SKM-1 (cell line): ENCODE measurements at regions not wholly inside any gene's neighbourhood (a gene's known extent, or its start where the extent isn't known, plus 50 kb on each side); places are given as distances from the start of the nearest gene placed in this dataset.
"Not testable (repeated sequence)": the region's sequence is repeated elsewhere in the genome, so short reads cannot be mapped to it uniquely, and the experiment has no call there.

Source experiments
- DNase-seq: peaks from one replicate; lab custom pipeline; 2025; ENCODE audit not compliant: unreplicated experiment; lab: John Stamatoyannopoulos, UW

DNA sequence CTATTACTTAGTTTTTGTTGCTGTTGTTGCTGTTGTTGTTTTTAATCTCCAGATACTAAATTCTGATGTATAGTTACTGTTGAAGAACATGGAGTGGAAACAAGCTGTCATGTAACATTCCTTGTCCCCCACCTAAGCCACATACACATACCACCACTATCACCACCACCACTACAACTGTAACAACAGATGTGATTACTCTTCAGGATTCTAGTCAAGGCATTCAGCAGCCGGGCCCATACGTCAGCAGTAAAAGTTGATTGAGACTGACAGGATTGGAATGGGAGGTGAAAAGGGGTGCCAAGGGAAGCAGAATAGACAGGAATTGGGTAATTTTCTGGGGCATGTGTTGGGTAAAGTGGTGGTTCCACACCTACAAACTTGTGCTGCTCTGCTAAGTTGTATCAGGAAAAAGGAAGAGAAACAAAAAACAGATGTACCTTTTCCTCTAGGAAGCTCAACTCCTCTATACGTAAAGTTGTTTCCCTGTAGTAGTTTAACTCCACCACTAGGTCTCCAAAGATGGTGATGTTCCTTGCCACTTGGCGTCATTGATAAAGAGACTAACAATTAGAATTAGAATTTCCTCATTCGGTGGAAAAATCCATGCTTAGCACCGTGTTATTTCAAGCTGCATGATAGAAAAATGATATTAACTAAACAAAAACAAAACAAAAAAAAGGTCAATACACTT lies 138.6 kb downstream of the ARRDC3 start:
- no peak for DNase-seq

DNA sequence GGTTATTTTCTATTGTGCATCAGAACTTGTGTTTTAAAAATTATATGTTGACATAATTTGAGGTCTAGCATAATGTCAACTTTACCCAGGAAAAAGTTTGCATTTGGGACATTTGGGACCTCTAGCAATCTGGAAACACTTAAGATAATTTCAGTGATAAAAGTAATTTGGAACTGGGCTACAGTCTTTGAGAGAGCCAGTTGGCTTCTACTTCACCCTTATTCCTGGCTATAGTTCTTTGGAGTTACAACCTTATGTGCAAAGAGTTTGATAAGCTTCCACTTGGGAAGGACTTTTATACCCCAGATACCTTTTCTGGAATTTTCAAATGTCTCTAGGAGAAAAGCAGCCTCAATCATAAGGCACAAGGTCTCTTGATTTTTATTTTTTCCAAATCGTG lies 139.3 kb downstream of the ARRDC3 start:
- no peak for DNase-seq

DNA sequence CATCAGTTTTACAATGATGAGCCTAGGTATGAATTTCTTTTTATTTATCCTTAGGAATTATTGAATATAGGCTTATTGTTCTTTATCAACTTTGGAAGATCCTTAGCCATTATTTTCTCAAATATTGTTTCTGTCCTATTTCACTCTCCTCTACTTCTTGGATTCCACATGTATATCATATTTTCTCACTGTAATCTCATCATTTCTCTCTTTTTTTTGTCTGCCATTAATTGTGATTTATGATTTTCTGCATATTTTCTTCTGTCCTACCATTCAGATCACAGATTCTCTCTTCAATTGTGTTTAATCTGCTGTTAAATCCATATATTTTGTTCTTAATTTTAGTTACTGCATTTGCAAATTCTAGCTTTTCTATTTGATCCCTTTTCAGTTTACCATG lies 139.8 kb downstream of the ARRDC3 start:
- DNase-seq = no peak

DNA sequence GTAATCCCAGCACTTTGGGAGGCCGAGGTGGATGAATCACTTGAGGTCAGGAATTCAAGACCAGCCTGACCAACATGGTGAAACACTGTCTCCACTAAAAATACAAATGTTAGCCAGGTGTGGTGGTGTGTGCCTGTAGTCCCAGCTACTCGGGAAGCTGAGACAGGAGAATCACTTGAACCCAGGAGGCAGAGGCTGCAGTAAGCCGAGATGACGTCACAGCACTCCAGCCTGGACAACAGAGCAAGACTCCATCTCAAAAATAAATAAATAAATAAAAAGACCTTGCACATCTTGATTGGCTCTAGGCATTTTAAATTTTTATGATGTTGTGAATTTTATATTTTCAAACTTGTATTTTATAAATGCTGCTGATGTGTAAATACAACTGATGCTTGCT lies 141.7 kb downstream of the ARRDC3 start:
- DNase-seq = not testable (repeated sequence)

DNA sequence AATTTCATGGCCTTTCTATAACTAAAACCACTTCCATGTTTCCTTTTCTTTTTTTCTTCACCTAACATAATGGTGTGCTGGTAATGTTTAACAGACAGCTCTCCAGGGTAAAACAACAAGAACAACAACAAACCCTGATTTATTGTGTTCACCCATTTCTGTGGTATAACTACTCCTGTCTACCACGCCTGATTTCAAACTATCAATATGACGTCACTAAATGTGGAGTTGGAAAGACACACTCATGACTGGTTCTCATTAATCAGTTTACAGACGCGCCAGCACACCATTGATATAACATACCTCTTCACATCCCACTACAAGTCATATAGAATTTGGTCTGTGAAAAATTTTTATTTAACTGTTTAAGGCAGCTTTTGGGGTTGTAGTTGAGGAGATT lies 142.9 kb downstream of the ARRDC3 start:
- no peak for DNase-seq

DNA sequence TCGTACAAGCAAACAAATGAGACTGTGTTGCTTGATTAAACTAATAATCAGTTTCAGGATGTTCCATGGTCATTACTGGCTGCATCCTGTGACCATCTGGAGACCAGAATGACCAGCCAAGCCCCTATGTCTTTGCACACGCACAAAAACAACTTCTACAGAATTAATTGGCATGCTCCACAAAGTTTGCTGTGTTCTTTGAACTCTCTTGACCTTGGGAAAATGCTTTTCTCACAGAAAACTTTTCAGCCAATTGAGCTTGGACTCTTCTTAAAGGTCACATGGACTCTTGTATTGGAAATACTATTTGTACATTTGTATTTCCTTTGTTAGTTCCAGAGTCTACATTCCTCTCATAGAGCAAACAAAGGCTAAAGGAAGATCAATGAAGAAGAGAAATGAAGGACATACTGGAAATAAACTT lies 147.8 kb downstream of the ARRDC3 start:
- DNase-seq = no peak

DNA sequence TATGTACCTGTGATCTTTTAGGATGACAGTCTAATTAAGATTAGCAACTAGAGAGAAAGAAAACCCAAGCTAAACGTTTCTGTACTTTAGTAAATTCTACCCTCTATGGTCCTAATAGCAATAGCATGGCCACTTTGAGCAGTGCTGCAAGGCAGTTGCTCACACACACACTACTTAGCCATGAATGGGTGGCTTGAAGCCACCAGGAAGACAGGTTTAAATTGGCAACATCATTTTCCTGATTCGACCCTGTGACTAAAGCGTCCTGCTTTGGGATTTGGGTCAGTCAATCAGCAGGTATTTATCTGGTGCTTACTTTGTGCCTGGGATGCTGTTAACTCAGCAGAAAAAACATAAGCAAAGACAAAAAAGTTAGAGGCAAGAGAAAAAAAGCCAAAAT lies 150.6 kb downstream of the ARRDC3 start:
- no peak for DNase-seq

DNA sequence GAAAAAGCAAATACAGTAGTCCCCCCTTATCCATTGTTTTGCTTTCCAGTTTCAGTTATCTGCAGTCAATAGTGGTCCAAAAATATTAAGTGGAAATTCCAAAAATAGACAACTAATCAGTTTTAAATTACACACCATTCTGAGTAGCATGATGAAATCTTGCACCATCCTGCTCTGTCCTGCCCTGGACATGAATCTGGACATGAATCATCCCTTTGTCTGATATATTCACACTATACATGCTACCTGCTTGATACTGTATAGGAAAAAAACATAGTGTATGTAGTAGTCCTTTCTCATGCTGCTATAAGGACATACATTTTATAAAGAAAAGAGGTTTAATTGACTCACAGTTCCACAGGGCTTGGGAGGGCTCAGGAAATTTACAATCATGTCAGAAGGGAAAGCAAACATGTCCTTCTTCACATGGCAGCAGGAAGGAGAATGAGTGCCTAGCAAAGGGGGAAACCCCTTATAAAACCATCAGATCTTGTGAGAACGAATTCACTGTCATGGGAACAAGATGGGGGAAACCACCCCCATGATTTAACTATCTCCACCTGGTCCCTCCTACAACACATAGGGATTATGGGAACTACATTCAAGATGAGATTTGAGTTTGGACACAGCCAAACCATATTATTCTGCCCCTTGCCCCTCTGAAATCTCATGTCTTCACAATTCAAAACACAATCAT lies 153.9 kb downstream of the ARRDC3 start:
- DNase-seq = no peak

DNA sequence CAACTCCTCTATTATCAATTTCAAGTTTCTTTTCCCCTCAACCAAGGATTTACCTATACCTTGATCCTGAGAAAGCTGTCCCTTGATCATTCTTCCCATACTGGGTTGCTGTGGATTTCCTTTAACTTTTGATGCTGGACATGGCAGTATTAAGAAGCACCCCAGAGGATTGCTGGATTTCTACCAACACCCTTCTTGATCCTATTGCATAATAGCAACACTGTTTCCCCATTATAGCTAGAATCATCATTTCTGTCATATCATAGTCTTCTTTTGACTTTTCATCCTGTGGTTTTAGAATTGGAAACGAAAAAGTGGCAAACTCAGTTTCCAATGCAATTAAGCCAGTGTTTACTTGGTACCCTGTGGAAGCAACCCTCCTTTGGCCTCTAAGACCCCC lies 154.9 kb downstream of the ARRDC3 start:
- no peak for DNase-seq

DNA sequence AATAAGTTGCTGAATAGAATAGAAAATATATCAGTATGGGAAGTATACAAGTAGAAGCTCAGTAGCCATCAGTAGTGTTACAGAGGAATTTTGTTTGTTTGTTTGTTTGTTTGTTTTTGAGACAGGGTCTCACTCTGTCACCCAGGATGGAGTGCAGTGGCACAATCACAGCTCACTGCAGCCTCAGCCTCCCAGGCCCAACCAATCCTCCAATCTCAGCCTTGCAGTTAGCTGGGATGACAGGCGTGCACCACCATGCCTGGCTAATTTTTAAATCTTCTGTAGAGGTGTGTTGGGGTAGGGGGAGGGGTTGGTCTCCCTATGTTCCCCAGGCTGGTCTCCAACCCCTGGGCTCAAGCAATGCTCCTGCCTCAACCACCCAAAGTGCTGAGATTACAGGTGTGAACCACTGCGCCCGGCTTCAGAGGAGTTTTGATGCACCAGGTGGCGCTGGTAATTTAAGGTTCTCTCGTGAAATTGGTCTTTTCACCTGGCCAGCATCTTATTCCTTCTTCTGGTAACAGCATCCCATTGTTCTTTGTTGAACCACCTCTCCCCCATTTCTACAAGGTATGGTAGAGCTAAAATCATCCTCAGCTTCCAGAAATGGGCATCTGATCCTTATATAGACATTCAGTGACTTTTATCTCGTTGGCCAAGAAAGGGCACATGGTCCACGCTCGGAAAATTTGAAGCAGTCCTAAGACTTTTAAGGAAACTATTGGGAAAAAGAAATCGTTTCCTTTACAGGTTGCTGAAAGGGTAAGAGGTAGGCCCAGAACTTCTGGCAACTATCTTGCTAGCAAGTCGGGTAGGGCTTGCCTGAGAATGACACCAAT lies 157.1 kb downstream of the ARRDC3 start:
- DNase-seq = no peak

DNA sequence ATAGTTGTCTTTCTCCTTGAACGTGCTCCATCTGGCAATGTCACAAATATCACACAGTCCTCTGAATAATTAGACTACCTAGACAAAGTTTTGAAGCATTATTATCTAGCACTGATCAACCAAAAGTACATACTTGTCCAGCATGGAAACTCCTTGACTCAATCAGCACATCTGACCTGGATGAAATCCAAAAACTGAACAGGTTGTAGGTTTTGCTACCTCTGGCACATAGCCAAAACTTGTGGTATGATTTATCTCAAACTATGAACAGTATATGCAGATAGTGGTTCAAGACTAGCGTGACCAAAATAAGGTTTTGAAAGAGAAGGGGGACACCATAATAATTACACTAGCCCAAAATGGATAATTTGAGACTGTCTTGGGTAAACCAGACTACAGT lies 158.1 kb downstream of the ARRDC3 start:
- no peak for DNase-seq

DNA sequence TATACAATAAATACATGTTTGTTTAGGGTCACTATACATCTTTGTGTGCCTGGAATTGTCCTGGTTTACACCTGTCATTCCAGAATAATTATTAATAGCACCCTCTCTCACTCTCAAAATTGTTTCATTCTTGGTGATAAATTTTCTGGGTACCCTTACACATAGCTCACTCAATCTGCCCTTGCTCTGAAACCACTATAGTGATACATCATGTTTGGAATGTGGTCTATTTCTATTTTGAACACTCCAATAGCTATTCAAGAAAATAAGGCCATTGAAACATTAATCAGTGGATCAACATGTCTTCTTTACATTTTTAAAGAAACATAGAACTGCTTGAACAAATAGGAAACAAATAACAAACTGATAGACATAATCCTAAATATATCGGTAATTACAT lies 158.7 kb downstream of the ARRDC3 start:
- DNase-seq = no peak

DNA sequence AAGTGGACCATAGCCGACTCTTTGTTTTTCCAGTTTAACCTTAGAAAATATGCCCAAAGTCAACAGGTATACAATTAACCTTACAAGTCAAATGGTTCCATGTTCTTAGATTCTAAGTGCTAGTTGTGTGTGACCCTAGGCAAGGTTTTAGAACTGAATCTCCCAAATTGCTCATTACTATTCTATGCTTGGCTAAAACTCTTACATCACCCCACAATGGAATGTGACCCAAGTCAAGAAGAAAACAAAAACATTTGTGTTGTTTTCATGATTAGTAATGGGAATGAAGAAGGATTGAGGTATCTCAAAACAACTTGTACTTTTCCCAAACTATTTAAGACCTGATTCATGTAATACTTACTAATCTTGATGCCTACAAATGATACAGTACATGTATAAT lies 159.2 kb downstream of the ARRDC3 start:
- no peak for DNase-seq

DNA sequence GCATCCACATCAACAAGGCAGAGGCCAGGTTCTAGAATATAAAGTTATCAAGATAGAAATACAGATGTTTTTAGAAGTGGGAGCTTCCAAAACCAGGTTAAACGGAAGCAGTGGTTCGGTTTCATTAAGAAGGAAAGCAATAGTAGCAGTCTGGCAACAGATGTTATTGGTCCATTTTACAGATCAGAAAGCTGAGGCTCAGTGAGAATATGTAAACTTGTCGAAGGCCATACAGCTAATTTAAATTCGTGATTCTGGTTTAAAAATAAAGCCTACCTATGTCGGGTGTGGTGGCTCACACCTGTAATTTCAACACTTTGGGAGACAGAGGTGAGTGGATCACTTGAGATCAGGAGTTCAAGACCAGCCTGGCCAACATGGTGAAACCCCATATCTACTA lies 160.6 kb downstream of the ARRDC3 start:
- DNase-seq = no peak

DNA sequence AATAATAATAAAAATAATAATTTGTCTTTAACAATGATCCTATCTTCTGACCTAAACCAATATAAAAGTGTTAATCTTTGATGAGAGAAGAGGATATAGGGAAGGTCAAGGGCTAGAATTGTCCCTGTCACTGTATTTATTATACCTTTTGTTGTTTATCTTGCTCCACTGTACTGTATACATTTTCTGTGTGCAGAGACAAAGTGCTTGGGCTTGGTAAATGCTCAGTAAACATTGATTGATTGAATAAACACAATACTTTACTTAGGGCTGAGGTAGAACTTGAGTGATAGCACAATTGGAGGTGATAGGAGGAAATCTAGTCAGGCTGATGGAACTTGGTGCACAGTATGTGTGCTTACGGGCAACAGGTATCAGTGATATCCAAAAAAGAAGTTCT lies 161.2 kb downstream of the ARRDC3 start:
- no peak for DNase-seq

DNA sequence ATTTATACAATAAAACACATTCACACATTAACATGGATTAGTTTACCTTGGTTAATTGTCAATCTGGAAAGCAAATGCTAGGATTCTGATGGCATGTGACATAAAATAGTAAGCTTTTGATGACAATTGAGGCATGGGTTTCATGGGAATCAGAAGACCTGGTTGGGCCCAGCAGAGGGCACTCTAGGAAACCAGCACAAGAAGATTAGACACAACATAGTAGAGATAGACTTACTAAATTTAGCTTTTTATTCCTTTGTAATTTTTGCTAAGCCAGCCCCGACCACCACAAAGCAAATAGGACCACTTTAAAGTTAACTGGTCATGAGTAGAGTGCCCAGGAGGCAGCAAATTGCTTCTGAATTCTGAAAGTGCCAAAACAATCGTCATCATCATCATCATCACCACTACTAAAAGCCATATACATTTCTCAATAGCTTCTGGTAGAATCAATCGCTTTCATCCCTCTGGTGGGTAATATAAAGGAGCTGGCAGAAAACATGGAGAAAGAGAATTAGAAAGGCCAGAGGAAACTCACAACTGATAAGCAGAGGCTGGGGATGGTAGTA lies 163.2 kb downstream of the ARRDC3 start:
- DNase-seq = no peak

DNA sequence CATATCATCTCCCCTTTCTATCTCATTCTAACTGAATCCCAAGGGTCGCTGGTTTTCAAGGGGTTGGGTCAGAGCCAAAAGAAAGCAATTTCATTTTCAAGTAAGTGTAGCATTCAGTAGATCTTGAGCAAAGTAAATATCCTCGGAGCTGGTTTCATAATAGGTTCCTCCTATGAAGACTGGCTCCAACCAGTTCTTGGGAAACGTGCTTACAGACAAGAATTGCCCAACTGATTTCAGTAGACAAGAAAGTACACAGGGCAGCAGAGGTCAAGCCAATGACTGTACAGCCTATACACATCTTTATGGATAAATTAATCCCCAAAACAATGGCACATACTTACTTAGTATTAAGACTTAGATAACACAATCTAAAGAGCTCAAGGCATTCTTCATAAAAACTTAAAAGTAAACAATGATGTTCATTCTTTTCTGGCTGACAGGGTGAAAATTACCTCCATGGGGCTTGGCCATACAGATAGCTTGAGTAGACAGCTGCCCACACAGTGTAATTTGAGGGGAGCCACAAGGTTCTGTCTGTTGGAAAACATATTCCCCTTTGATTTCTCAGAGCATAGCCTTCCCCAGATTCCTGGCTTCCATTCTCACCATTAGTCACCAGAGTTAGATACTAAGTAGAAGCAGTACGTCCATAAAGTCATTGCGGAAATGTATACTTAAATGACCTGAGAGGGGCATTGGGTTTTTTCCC lies 163.9 kb downstream of the ARRDC3 start:
- DNase-seq = peak; percentile 90

DNA sequence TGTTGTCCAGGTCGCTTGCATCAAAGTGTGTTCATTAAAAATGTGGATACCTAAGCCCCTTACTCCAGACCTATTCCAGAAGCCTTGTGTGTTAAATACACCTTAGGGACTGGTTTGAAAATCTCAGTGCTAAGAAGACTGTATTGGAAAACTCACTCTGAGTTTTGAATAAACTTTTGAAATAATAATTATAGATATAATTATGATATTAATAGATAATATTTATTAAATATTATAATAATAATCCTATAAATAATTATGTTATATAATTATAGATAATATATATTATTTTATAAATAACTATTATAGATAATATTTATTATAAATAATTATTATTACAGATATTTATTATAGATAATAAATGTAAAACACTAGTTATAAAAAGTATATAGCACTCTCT lies 165.3 kb downstream of the ARRDC3 start:
- no peak for DNase-seq

DNA sequence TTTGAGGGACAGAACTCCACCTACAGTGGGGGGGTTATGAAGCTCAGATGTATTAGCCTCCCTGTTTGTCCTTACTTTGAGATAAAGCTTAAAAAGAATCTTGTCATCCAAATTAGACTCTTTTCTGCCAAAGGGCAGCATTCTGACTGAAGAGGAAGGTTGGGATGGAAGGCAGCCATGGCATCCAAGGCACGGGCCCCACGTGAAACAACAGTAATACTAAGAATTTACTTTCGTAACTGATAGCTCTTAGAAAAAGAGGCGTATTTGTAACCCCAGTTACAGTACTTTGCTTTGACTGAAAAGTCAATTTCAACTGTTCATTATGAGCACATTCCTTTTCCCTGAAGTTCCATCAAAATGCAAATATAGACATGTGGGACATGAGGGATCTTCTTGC lies 168.5 kb downstream of the ARRDC3 start:
- DNase-seq = no peak
